Peyer's patch (tissue), 4 donors: ENCODE measurements at regions not wholly inside any gene's neighbourhood (a gene's known extent, or its start where the extent isn't known, plus 50 kb on each side); places are given as distances from the start of the nearest gene placed in this dataset.

Source experiments
- DNase-seq, 3 donors: peaks; one replicate each; pipeline ENCODE4 v3.0.0-alpha.2; 2017 to 2019
- H3K27ac ChIP-seq, 4 donors: fragments of 200-600 bp; sonication (generic); one replicate each; pipeline ENCODE4 v1.5.1; 2016 to 2019
- H3K27me3 ChIP-seq, 2 donors: fragments of 200-600 bp; sonication (generic); one replicate each; pipeline ENCODE4 v1.5.1; 2019
- H3K36me3 ChIP-seq, 3 donors: fragments of 200-600 bp; sonication (generic); one replicate each; pipeline ENCODE4 v1.5.1; 2016 to 2019
- H3K4me1 ChIP-seq, 4 donors: fragments of 200-600 bp; sonication (generic); one replicate each; pipeline ENCODE4 v1.5.1; 2016 to 2019
- H3K4me3 ChIP-seq, 4 donors: fragments of 200-600 bp; sonication (generic); 1 replicate in 3 of 4; 2 replicates in 1 of 4; pipeline ENCODE4 v1.5.1; 2016 to 2019; ENCODE audit warnings: mild to moderate bottlenecking in 1 of 4
- H3K9me3 ChIP-seq, 4 donors: fragments of 200-600 bp; sonication (generic); one replicate each; pipeline ENCODE4 v1.5.1; 2016 to 2019; ENCODE audit warnings: mild to moderate bottlenecking in 1 of 4
- POLR2A ChIP-seq, 2 donors: fragments of 450-650 bp; IDR thresholded peaks; one replicate each; pipeline ENCODE4 v1.5.1; 2017; ENCODE audit warnings: antibody characterized with exemption in 2 of 2, mild to moderate bottlenecking in 2 of 2, moderate library complexity in 2 of 2
- TF ChIP-seq, protein P1 (sequence below), 6 experiments: fragments of 450-650 bp in 4 of 6; fragments of 200-600 bp in 2 of 6; sonication (generic) in 1 of 6; IDR thresholded peaks; one replicate each; pipeline ENCODE4 v1.5.1; 2017 to 2019; ENCODE audit warnings: antibody characterized with exemption in 6 of 6, mild to moderate bottlenecking in 3 of 6, moderate library complexity in 1 of 6

DNA sequence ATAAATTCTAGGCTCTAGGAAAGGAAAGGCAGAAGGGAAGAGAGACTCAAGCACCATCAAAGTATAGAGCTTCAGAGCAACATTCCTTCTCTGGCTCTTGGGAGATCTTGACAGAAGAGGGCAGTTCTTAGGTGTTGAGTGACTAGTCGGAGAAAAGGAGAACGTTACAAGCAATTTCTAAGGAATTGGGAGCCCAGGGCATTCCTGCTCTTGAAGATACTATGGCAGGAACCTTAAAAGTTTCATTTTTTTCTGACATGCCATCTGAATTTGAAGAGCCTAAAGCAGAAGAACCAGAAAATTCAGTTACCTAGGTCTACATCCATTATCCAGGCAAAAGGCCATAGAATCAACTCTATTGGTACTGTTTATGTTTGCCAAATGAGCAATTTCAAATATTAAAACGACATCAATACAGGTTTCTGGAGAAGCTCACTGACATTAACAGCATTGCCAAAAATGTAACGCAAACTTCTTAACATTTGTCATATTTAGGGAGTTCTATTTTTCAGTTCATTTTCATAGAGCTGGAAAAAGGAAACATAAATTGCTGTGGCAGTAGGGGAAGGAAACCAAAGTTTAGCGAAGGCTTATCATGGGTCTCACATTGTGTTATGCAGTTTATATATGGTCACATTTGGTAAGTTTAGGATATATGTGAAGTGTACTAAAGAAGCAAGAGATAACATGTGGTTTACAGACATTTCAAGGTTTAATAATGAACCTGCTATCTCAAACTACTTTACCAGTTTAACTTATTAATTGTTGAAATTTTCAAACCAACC is 210.1 kb upstream of the NRIP1 start:
- TF ChIP-seq, protein P1, sequence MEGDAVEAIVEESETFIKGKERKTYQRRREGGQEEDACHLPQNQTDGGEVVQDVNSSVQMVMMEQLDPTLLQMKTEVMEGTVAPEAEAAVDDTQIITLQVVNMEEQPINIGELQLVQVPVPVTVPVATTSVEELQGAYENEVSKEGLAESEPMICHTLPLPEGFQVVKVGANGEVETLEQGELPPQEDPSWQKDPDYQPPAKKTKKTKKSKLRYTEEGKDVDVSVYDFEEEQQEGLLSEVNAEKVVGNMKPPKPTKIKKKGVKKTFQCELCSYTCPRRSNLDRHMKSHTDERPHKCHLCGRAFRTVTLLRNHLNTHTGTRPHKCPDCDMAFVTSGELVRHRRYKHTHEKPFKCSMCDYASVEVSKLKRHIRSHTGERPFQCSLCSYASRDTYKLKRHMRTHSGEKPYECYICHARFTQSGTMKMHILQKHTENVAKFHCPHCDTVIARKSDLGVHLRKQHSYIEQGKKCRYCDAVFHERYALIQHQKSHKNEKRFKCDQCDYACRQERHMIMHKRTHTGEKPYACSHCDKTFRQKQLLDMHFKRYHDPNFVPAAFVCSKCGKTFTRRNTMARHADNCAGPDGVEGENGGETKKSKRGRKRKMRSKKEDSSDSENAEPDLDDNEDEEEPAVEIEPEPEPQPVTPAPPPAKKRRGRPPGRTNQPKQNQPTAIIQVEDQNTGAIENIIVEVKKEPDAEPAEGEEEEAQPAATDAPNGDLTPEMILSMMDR (IDR thresholded peaks at IDR 0.05), result no peak
- no peak for TF ChIP-seq POLR2A (IDR thresholded peaks at IDR 0.05)
- Histone ChIP-seq H3K4me1 (no peaks in the 10 kb centered on the region), H3K27ac (no peak overlapping the region), H3K9me3 (no peaks in the 10 kb centered on the region), H3K36me3 (no peaks in the 10 kb centered on the region), H3K27me3 (no peaks in the 10 kb centered on the region), H3K4me3 (no peak overlapping the region)
- DNase-seq, result no peak

DNA sequence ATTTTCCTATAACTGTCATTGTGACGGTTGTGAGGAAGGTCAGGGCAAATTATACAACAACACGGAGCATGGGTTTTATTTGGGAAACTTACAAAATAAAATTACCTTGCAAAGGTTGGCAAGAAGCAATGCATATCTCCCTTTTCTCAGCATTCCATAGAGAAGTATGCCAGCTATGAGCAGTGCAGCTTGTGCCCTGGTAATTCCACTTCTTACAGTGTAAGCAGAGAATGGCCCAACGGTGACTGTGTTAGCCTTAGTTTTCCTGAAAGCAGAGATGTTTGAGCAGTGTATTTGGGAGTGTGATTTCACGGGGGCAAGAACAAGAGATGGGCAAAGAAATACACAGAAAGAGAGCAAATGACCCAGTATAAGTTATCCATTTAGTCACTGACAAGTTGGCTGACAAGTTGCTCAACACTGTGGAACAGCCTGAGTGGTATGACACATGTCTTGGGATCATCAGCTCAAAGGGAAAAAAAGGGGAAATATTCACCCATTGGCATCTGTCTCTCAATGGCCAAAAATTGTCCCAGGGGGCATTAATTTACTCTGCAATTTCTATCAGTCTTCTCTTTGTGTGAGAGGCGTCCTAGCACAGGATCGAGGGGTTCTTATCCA is 210.9 kb upstream of the NRIP1 start:
- DNase-seq, result no peak
- no peaks in the 10 kb centered on the region for H3K36me3 ChIP-seq
- no peak for TF ChIP-seq POLR2A (IDR thresholded peaks at IDR 0.05)
- TF ChIP-seq, protein P1 (IDR thresholded peaks at IDR 0.05), result no peak

DNA sequence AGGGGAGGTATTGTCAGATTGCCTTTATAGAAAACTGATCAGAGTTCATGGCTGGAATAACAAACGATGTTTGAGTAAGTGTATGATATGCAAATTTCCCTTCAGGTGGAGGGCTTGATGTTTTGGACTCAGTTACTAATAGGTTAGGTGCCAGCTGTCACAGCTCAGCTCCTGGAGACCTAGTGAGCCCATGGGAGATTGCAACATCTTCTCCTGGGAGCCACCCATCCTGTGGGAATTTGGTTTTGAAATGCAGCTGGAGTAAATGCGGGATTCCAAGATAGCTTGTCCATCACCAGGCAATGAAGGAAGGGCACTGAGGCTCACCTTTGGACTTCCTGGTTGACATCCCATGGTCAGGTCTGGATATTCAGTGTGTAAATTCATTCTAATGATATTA is 211.4 kb upstream of the NRIP1 start:
- TF ChIP-seq, protein P1 (IDR thresholded peaks at IDR 0.05), result no peak
- no peak for TF ChIP-seq POLR2A (IDR thresholded peaks at IDR 0.05)
- Histone ChIP-seq H3K9me3 (no peaks in the 10 kb centered on the region), H3K27me3 (no peaks in the 10 kb centered on the region), H3K4me3 (no peak overlapping the region), H3K4me1 (no peaks in the 10 kb centered on the region), H3K27ac (no peak overlapping the region), H3K36me3 (no peaks in the 10 kb centered on the region)
- no peak for DNase-seq

More for the DNA sequence above, 210.9 kb upstream of the NRIP1 start:
- Histone ChIP-seq H3K27me3 (no peaks in the 10 kb centered on the region), H3K27ac (no peak overlapping the region), H3K4me1 (no peaks in the 10 kb centered on the region), H3K4me3 (no peak overlapping the region), H3K9me3 (no peaks in the 10 kb centered on the region)

DNA sequence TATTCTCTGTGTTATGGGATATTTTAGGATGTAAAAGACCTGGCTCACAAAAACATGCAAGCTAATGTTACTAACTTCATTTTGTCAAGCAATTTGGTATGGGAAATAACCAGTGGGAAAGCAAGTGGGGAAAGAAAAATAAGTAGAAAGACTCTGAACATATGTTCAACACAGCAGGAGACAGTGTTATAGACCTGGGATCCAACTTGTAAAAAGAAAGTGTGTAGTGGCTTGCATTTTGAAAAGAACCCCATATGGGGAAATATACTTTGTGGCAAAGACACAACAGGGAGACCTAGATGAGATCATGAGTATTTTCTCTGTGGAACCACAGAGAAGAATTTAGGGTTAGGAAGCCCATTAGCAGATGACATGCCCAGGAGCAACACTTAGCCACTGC is 212.7 kb upstream of the NRIP1 start:
- H3K4me3 ChIP-seq, result no peak overlapping the region
- H3K27ac ChIP-seq, result no peak overlapping the region
- H3K4me1 ChIP-seq, result no peaks in the 10 kb centered on the region
- H3K36me3 ChIP-seq, result no peaks in the 10 kb centered on the region
- H3K9me3 ChIP-seq, result no peaks in the 10 kb centered on the region
- no peak for DNase-seq
- no peaks in the 10 kb centered on the region for H3K27me3 ChIP-seq
- TF ChIP-seq, protein P1 (IDR thresholded peaks at IDR 0.05), result no peak
- no peak for TF ChIP-seq POLR2A (IDR thresholded peaks at IDR 0.05)

DNA sequence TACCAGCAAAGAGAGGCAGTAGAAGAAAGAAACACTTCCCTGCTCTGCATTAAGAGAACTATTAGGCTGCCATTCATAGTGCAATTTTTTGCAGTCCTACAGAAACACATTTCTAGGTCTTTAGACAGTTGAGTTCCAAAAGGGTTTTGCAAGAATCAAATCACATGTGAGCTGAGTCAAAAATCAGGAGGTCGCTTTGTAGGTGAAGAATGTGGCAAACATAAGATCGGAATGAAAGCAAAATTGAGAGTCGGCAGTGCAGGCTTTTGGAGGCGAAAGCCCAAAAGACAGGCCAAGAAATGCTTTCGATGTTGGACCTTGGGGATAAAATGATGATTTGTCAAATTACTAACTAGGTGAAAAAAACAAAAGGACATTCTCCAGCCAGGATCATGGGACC is 213.5 kb upstream of the NRIP1 start:
- Histone ChIP-seq H3K9me3 (no peaks in the 10 kb centered on the region), H3K27ac (no peak overlapping the region), H3K4me1 (no peaks in the 10 kb centered on the region), H3K27me3 (no peaks in the 10 kb centered on the region), H3K4me3 (no peak overlapping the region), H3K36me3 (no peaks in the 10 kb centered on the region)
- TF ChIP-seq, protein P1 (IDR thresholded peaks at IDR 0.05), result no peak
- no peak for TF ChIP-seq POLR2A (IDR thresholded peaks at IDR 0.05)
- DNase-seq, result no peak
